Uterus (tissue), 2 donors: ENCODE measurements at regions not wholly inside any gene's neighbourhood (a gene's known extent, or its start where the extent isn't known, plus 50 kb on each side); places are given as distances from the start of the nearest gene placed in this dataset.

Experiments
- CTCF ChIP-seq, 4 experiments: fragments of 200-600 bp in 2 of 4; fragments of 450-650 bp in 2 of 4; sonication (generic) in 2 of 4; IDR thresholded peaks; one replicate each; pipeline ENCODE4 v1.5.1; 2016 to 2019; ENCODE audit warnings: antibody characterized with exemption in 4 of 4, mild to moderate bottlenecking in 2 of 4, moderate library complexity in 1 of 4
- POLR2A ChIP-seq, 2 donors: fragments of 450-650 bp; IDR thresholded peaks; one replicate each; pipeline ENCODE4 v1.6.1; 2016; ENCODE audit warnings: antibody characterized with exemption in 2 of 2, mild to moderate bottlenecking in 1 of 2, moderate library complexity in 1 of 2

DNA sequence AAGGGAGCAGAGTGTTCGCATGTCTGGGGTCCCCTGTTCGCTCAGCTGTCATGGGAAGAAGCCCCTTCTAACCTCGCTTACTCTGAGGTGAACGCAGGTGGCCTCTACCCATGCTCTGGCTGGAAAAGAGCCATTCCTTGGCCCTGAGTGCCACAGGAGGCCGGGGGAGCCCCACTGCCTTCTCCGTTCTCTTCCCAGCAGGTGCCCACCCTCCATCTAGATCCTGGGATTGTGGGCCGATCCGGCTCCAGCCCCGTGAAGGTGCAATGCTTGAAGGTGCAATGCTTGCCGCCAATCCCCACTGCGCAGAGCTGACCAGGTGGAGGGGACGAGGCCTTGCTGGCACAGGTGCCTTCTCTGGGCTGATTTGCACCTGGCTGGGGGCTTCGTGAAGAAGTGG lies 95.4 kb downstream of the MRPL36 start:
- TF ChIP-seq CTCF (IDR thresholded peaks at IDR 0.05) = no peak
- TF ChIP-seq POLR2A (IDR thresholded peaks at IDR 0.05) = no peak
